ENCODE measurements at regions not wholly inside any gene's neighbourhood (a gene's known extent, or its start where the extent isn't known, plus 50 kb on each side); places are given as distances from the start of the nearest gene placed in this dataset.

DNA sequence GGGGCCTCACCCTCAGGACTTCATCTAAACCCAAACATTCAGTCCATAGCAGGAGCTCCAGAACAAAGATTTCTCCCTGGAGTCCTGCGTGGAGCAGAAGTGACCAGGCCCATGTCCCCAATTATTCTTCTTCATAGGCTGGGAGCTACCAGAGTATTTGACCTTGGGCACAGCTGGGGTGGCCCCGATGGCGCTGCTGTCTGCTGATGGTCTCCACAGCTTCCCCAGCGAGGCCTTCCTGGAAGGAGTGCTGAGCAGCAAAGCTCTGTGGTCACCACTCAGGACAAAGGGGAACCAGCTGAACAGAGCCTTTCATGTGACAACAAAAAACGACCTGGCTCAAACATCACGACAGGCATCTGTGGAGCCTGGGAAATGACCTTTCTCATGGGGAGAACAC lies 62.7 kb upstream of the ARGLU1 start:
- H3K4me3 ChIP-seq (ENCODE audit: control insufficient read depth, low read depth, low read length), result no peak overlapping the region
- TF ChIP-seq, protein P1, sequence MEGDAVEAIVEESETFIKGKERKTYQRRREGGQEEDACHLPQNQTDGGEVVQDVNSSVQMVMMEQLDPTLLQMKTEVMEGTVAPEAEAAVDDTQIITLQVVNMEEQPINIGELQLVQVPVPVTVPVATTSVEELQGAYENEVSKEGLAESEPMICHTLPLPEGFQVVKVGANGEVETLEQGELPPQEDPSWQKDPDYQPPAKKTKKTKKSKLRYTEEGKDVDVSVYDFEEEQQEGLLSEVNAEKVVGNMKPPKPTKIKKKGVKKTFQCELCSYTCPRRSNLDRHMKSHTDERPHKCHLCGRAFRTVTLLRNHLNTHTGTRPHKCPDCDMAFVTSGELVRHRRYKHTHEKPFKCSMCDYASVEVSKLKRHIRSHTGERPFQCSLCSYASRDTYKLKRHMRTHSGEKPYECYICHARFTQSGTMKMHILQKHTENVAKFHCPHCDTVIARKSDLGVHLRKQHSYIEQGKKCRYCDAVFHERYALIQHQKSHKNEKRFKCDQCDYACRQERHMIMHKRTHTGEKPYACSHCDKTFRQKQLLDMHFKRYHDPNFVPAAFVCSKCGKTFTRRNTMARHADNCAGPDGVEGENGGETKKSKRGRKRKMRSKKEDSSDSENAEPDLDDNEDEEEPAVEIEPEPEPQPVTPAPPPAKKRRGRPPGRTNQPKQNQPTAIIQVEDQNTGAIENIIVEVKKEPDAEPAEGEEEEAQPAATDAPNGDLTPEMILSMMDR (conservative IDR thresholded peaks at IDR 0.05; ENCODE audit: control insufficient read depth, insufficient read depth, low read depth, low read length), result no peak
- DNase-seq (ENCODE audit: low read depth), result no peak

DNA sequence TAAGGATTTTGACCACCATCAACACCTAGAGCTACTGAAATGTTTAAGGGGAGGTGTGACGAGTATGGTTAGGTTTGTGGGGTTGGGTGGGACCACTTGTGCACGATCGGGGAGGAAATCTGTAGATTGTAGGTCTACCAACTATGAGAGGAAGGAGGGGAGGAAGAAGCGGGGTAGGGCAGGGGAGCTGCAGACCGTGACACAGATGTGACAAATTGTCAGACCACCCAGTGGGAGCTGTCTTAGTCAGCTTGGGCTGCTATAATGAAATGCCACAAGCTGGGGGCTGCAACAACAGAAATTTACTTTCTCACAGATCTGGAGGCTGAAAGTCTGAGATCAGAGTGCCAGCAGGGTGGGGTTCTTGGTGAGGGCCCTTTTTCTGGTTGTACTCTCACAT lies 62.2 kb upstream of the ARGLU1 start:
- TF ChIP-seq, protein P1 (conservative IDR thresholded peaks at IDR 0.05; ENCODE audit: control insufficient read depth, insufficient read depth, low read depth, low read length), result no peak
- no peak overlapping the region for H3K4me3 ChIP-seq (ENCODE audit: control insufficient read depth, low read depth, low read length)
- no peak for DNase-seq (ENCODE audit: low read depth)

DNA sequence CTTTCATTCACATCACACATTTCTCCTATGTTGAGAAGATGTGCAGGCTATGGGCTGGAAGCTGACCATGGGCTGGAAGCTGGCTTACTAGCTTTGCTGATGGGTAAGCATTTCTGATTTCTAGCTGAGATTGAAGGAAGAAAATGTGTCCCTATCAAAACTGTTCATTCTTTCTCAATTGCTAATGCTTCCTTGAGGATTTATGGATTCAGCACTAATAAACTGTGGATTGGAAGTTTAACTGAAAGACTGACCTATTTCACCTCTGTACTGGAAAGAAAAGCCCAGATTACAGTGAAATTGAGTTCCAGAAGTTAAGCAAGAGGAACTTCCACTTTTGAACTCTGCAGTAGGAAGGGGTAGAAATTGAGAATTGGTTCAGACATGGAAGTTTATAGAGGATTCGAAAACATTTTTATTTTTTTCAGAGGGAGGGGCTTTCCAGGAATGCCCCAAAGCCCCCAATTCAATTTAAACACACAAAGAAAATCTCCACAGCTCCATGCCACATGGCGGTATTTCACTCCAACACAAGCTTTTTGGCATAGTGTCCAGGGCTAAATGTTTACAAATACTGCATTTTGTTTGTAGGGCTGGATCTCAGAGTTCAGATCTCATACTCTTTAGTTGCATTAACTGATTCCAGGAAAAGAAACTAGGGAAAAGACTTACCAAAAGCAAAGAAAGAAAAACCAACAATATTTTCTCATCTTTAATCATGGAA lies 61.2 kb upstream of the ARGLU1 start:
- H3K4me3 ChIP-seq (ENCODE audit: control insufficient read depth, low read depth, low read length), result no peak overlapping the region
- TF ChIP-seq, protein P1 (conservative IDR thresholded peaks at IDR 0.05; ENCODE audit: control insufficient read depth, insufficient read depth, low read depth, low read length), result no peak
- DNase-seq (ENCODE audit: low read depth), result no peak

GRCh38 chr13:106626473-106626872 lies 58.5 kb upstream of the ARGLU1 start:
- DNase-seq (ENCODE audit: low read depth), result no peak
- TF ChIP-seq, protein P1 (conservative IDR thresholded peaks at IDR 0.05; ENCODE audit: control insufficient read depth, insufficient read depth, low read depth, low read length), result no peak
- no peak overlapping the region for H3K4me3 ChIP-seq (ENCODE audit: control insufficient read depth, low read depth, low read length)

DNA sequence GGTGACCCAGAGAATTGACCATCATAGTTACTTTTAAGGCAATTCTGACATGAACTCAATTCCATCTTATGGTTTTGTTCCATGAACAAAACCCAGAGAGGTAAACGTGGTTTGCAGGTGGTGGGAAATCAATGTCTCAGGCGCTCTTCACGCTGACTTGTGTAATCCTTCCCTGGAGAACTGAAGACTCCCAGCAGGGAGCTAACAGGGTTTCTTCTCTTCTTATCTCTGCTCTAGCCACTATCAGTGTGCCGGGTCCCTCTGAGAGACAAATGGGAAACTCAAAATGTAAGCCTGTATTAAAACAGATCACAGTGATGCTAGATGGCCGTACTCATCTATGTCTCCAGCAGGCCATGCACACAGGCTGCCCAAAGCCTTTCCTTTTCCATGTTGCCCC lies 57.6 kb upstream of the ARGLU1 start:
- TF ChIP-seq, protein P1 (conservative IDR thresholded peaks at IDR 0.05; ENCODE audit: control insufficient read depth, insufficient read depth, low read depth, low read length), result no peak
- no peak overlapping the region for H3K4me3 ChIP-seq (ENCODE audit: control insufficient read depth, low read depth, low read length)
- no peak for DNase-seq (ENCODE audit: low read depth)

GRCh38 chr13:106623799-106624460 lies 56.0 kb upstream of the ARGLU1 start:
- no peak overlapping the region for H3K4me3 ChIP-seq (ENCODE audit: control insufficient read depth, low read depth, low read length)
- DNase-seq (ENCODE audit: low read depth), result no peak
- TF ChIP-seq, protein P1 (conservative IDR thresholded peaks at IDR 0.05; ENCODE audit: control insufficient read depth, insufficient read depth, low read depth, low read length), result no peak

Measured in fibroblast of mammary gland (primary cell).